HEK293 (cell line): ENCODE measurements at regions not wholly inside any gene's neighbourhood (a gene's known extent, or its start where the extent isn't known, plus 50 kb on each side); places are given as distances from the start of the nearest gene placed in this dataset.

Experiments
- CTCF ChIA-PET: fragments of 350-600 bp; formaldehyde crosslinking; extraction: SDS; loops from one replicate; lab custom pipeline; 2021; ENCODE audit warnings: antibody characterized with exemption; lab: Yijun Ruan, JAX
- POLR2A ChIA-PET: fragments of 300-600 bp; formaldehyde crosslinking; extraction: SDS; loops from one replicate; lab custom pipeline; 2020; ENCODE audit warnings: antibody characterized with exemption, inconsistent platforms; lab: Yijun Ruan, JAX
- H3K27ac ChIP-seq: fragments of 200-500 bp; sonication (Bioruptor generic); 2 replicates; pipeline ENCODE4 v1.5.1; 2014; ENCODE audit warnings: low read depth, low read length, control low read depth, inconsistent platforms; ENCODE audit errors: extremely low read depth
- H3K36me3 ChIP-seq, 2 experiments: fragments of 200-500 bp in 1 of 2; sonication (Bioruptor generic) in 1 of 2; 1 replicate in 1 of 2; 2 replicates in 1 of 2; pipeline ENCODE4 v1.5.1; 2014 to 2017; ENCODE audit warnings: inconsistent platforms in 2 of 2, low read length in 2 of 2; ENCODE audit not compliant: control insufficient read depth in 2 of 2, insufficient read depth in 1 of 2
- H3K4me1 ChIP-seq: fragments of 200-500 bp; sonication (Bioruptor generic); 2 replicates; pipeline ENCODE4 v1.5.1; 2014; ENCODE audit warnings: mild to moderate bottlenecking, low read length, inconsistent platforms; ENCODE audit not compliant: control insufficient read depth, insufficient read depth
- H3K4me3 ChIP-seq: 2 replicates; pipeline ENCODE4 v1.5.1; 2011; ENCODE audit warnings: low read depth, mild to moderate bottlenecking, control low read depth, low read length, moderate library complexity
- H3K9me3 ChIP-seq: fragments of 200-500 bp; sonication (Bioruptor generic); 2 replicates; pipeline ENCODE4 v1.5.1; 2014; ENCODE audit warnings: low read depth, low read length, inconsistent platforms; ENCODE audit not compliant: control insufficient read depth, insufficient read depth
- GLI4 ChIP-seq: fragments of 450-650 bp; formaldehyde crosslinking; IDR thresholded peaks from 2 replicates; pipeline ENCODE4 v1.5.1; 2016; ENCODE audit warnings: missing biosample characterization, missing genetic modification characterization
- IKZF3 ChIP-seq: fragments of 450-650 bp; IDR thresholded peaks from 2 replicates; pipeline ENCODE4 v1.5.0; 2018; ENCODE audit warnings: missing biosample characterization, mild to moderate bottlenecking, missing genetic modification characterization, moderate library complexity
- PRDM4 ChIP-seq: fragments of 450-650 bp; formaldehyde crosslinking; IDR thresholded peaks from 2 replicates; pipeline ENCODE4 v1.5.1; 2017; ENCODE audit warnings: missing biosample characterization, missing genetic modification characterization
- YY2 ChIP-seq: fragments of 450-650 bp; formaldehyde crosslinking; IDR thresholded peaks from 2 replicates; pipeline ENCODE4 v1.5.1; 2016; ENCODE audit warnings: missing biosample characterization, missing genetic modification characterization
- ZBTB11 ChIP-seq: fragments of 450-650 bp; formaldehyde crosslinking; conservative IDR thresholded peaks from 2 replicates; pipeline ENCODE4 v1.5.1; 2016; ENCODE audit warnings: low read depth, missing biosample characterization, missing genetic modification characterization
- ZBTB44 ChIP-seq: fragments of 450-650 bp; IDR thresholded peaks from 2 replicates; pipeline ENCODE4 v1.5.1; 2018; ENCODE audit warnings: missing biosample characterization, mild to moderate bottlenecking, missing genetic modification characterization
- ZFP41 ChIP-seq: fragments of 450-650 bp; formaldehyde crosslinking; IDR thresholded peaks from 2 replicates; pipeline ENCODE4 v1.5.1; 2016; ENCODE audit warnings: missing biosample characterization, missing genetic modification characterization, borderline replicate concordance
- ZNF174 ChIP-seq: fragments of 450-650 bp; formaldehyde crosslinking; IDR thresholded peaks from 2 replicates; pipeline ENCODE4 v1.5.0; 2017; ENCODE audit warnings: missing biosample characterization, mild to moderate bottlenecking, missing genetic modification characterization
- ZNF274 ChIP-seq, 2 experiments: fragments of 200-500 bp in 1 of 2; fragments of 450-650 bp in 1 of 2; sonication (Bioruptor generic) in 1 of 2; formaldehyde crosslinking in 1 of 2; IDR thresholded peaks; 2 replicates each; pipeline versions ENCODE4 v1.5.1 to v1.6.1; 2014 to 2016; ENCODE audit warnings: borderline replicate concordance in 1 of 2, inconsistent platforms in 1 of 2, low read length in 1 of 2, missing biosample characterization in 1 of 2, missing genetic modification characterization in 1 of 2
- ZNF324 ChIP-seq: fragments of 450-650 bp; formaldehyde crosslinking; IDR thresholded peaks from 2 replicates; pipeline ENCODE4 v1.5.1; 2016; ENCODE audit warnings: missing biosample characterization, missing genetic modification characterization
- ZNF341 ChIP-seq: fragments of 450-650 bp; formaldehyde crosslinking; IDR thresholded peaks from 2 replicates; pipeline ENCODE4; 2016; ENCODE audit warnings: low read depth, missing biosample characterization, missing genetic modification characterization
- ZNF473 ChIP-seq: fragments of 450-650 bp; formaldehyde crosslinking; IDR thresholded peaks from 2 replicates; pipeline ENCODE4 v1.5.1; 2017; ENCODE audit warnings: missing biosample characterization, missing genetic modification characterization
- ZNF626 ChIP-seq: fragments of 450-650 bp; sonication (Bioruptor Pico); formaldehyde crosslinking; IDR thresholded peaks from 2 replicates; pipeline ENCODE4 v1.5.1; 2018; ENCODE audit warnings: missing biosample characterization, missing genetic modification characterization, inconsistent platforms
- ZSCAN5A ChIP-seq: fragments of 450-650 bp; formaldehyde crosslinking; IDR thresholded peaks from 2 replicates; pipeline ENCODE4 v1.5.1; 2016; ENCODE audit warnings: missing biosample characterization, missing genetic modification characterization

GRCh38 chr11:41519696-41520095 lies 60.2 kb upstream of the LRRC4C start:
- ChIA-PET CTCF (no interaction called here), POLR2A (no interaction called here)
- Histone ChIP-seq H3K27ac (no peak overlapping the region), H3K4me1 (no peaks in the 10 kb centered on the region), H3K4me3 (no peak overlapping the region), H3K9me3 (no peaks in the 10 kb centered on the region), H3K36me3 (no peaks in the 10 kb centered on the region)
- TF ChIP-seq ZNF174 (tag by site-specific recombination): no peak

GRCh38 chr11:41522391-41522790 lies 62.9 kb upstream of the LRRC4C start:
- CTCF ChIA-PET: no interaction called here
- TF ChIP-seq ZFP41 (tag by site-specific recombination) (no peak), ZSCAN5A (tag by site-specific recombination) (no peak)
- no peaks in the 10 kb centered on the region for H3K4me1 ChIP-seq
- no peaks in the 10 kb centered on the region for H3K9me3 ChIP-seq
- no peak overlapping the region for H3K27ac ChIP-seq
- H3K36me3 ChIP-seq: no peaks in the 10 kb centered on the region
- POLR2A ChIA-PET: no interaction called here
- no peak overlapping the region for H3K4me3 ChIP-seq

GRCh38 chr11:41522899-41523672 lies 63.6 kb upstream of the LRRC4C start:
- CTCF ChIA-PET: no interaction called here
- H3K27ac ChIP-seq: no peak overlapping the region

GRCh38 chr11:41527530-41527929 lies 68.1 kb upstream of the LRRC4C start:
- POLR2A ChIA-PET: no interaction called here
- H3K9me3 ChIP-seq: no peaks in the 10 kb centered on the region
- CTCF ChIA-PET: no interaction called here
- TF ChIP-seq PRDM4 (tag by site-specific recombination) (no peak), ZBTB44 (tag by site-specific recombination) (no peak), ZNF341 (tag by site-specific recombination) (no peak), ZNF626 (no peak), IKZF3 (tag by site-specific recombination) (no peak), YY2 (tag by site-specific recombination) (no peak), GLI4 (tag by site-specific recombination) (no peak), ZNF473 (tag by site-specific recombination) (no peak), ZNF324 (tag by site-specific recombination) (no peak), ZNF274 (IDR thresholded peaks at IDR 0.05; ENCODE audit: low read length) (no peak), ZNF274 (tag by site-specific recombination; IDR thresholded peaks at IDR 0.05; ENCODE audit: borderline replicate concordance) (no peak)

More at GRCh38 chr11:41522899-41523672, 63.6 kb upstream of the LRRC4C start:
- no peaks in the 10 kb centered on the region for H3K36me3 ChIP-seq
- no peaks in the 10 kb centered on the region for H3K9me3 ChIP-seq
- POLR2A ChIA-PET: no interaction called here
- H3K4me1 ChIP-seq: no peaks in the 10 kb centered on the region
- TF ChIP-seq ZBTB11 (tag by site-specific recombination): no peak
- H3K4me3 ChIP-seq: no peak overlapping the region

More at GRCh38 chr11:41527530-41527929, 68.1 kb upstream of the LRRC4C start:
- Histone ChIP-seq H3K4me3 (no peak overlapping the region), H3K27ac (no peak overlapping the region), H3K36me3 (no peaks in the 10 kb centered on the region), H3K4me1 (no peaks in the 10 kb centered on the region)
